ENCODE measurements at regions not wholly inside any gene's neighbourhood (a gene's known extent, or its start where the extent isn't known, plus 50 kb on each side); places are given as distances from the start of the nearest gene placed in this dataset.

- TF ChIP-seq CTCF (optimal IDR thresholded peaks at IDR 0.05 in 1 of 3, IDR thresholded peaks at IDR 0.05 in 1 of 3, conservative IDR thresholded peaks at IDR 0.05 in 1 of 3; ENCODE audit: extremely low read depth in 1 of 3, insufficient read depth in 2 of 3, low read length in 3 of 3), result no peak
- TF ChIP-seq EZH2 (IDR thresholded peaks at IDR 0.05; ENCODE audit: low read length), result no peak
Observed at GRCh38 chr19:20479483-20479882, 86.1 kb downstream of the ZNF737 start.

All from keratinocyte (primary cell).